ENCODE measurements at regions not wholly inside any gene's neighbourhood (a gene's known extent, or its start where the extent isn't known, plus 50 kb on each side); places are given as distances from the start of the nearest gene placed in this dataset.

GRCh38 chr1:10945991-10946509 lies 66.4 kb upstream of the TARDBP start:
- TF ChIP-seq GATA2 (IDR thresholded peaks at IDR 0.05; ENCODE audit: low read depth, low read length) = no peak
- TF ChIP-seq GATA3 (IDR thresholded peaks at IDR 0.05; ENCODE audit: low read depth, low read length) = no peak

Measured in SH-SY5Y (cell line).